ENCODE measurements at regions not wholly inside any gene's neighbourhood (a gene's known extent, or its start where the extent isn't known, plus 50 kb on each side); places are given as distances from the start of the nearest gene placed in this dataset.

DNA sequence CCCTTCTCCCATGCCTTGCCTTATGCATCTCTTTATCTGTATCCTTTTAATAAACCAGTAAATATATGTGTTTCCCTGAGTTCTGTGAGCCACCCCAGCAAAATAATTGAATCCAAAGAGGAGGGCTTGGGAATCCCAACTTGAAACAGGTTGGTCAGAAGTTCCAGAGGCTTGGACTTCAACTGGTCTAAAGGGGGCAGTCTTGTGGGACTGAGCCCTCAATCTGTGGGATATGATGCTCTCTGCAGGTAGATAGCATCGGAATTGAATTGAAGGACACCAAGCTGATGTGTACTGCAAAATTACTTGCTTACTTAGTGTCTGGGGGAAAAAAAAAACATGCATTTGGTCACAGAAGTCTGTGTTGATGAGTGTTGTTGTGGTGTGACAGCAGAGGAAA lies 1033.5 kb upstream of the TMEFF2 start:
- Mint-ChIP-seq H3K27me3 (ENCODE audit: low read depth in 3 of 3) (no peaks in the 10 kb centered on the region), H3K9me3 (peaks cover 0 to 3% (median 0%) of the 10 kb centered on the region in 7 donors), H3K4me3 (no peak overlapping the region), H3K36me3 (no peaks in the 10 kb centered on the region), H3K27ac (no peak overlapping the region), H3K4me1 (no peaks in the 10 kb centered on the region)
- no peak for DNase-seq
- H4K20me1 ChIP-seq (ENCODE audit: insufficient read depth, low read length) = no peaks in the 10 kb centered on the region
- intact Hi-C loops (cut with micrococcal nuclease) = no loop called here
- no peak overlapping the region for H3K4me3 ChIP-seq (replicated peaks in 1 of 3; ENCODE audit: low read depth in 2 of 3, low read length in 3 of 3)
- H3K9ac ChIP-seq (ENCODE audit: insufficient read depth, low read length, poor library complexity, severe bottlenecking) = no peak overlapping the region
- WGBS (ENCODE audit: insufficient coverage) = no CpG with 5 or more reads among the region's 1 CpG
- TF ChIP-seq, protein P1, sequence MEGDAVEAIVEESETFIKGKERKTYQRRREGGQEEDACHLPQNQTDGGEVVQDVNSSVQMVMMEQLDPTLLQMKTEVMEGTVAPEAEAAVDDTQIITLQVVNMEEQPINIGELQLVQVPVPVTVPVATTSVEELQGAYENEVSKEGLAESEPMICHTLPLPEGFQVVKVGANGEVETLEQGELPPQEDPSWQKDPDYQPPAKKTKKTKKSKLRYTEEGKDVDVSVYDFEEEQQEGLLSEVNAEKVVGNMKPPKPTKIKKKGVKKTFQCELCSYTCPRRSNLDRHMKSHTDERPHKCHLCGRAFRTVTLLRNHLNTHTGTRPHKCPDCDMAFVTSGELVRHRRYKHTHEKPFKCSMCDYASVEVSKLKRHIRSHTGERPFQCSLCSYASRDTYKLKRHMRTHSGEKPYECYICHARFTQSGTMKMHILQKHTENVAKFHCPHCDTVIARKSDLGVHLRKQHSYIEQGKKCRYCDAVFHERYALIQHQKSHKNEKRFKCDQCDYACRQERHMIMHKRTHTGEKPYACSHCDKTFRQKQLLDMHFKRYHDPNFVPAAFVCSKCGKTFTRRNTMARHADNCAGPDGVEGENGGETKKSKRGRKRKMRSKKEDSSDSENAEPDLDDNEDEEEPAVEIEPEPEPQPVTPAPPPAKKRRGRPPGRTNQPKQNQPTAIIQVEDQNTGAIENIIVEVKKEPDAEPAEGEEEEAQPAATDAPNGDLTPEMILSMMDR (IDR thresholded peaks at IDR 0.05) = no peak
- H2AFZ ChIP-seq (ENCODE audit: insufficient read depth, low read depth, low read length, poor library complexity, severe bottlenecking) = no peak overlapping the region
- H3K79me2 ChIP-seq (ENCODE audit: insufficient read depth, low read length) = no peaks in the 10 kb centered on the region
- no peak overlapping the region for H3K27ac ChIP-seq (ENCODE audit: low read depth in 1 of 2, low read length in 2 of 2)
- no peaks in the 10 kb centered on the region for H3K4me1 ChIP-seq (ENCODE audit: control insufficient read depth in 1 of 2, insufficient read depth in 2 of 2, low read length in 2 of 2)
- no peaks in the 10 kb centered on the region for H3K36me3 ChIP-seq (replicated peaks in 1 of 2; ENCODE audit: control insufficient read depth in 1 of 2, insufficient read depth in 2 of 2, low read length in 2 of 2)
- H3K4me2 ChIP-seq (replicated peaks; ENCODE audit: extremely low read depth, low read length, poor library complexity, severe bottlenecking) = no peak overlapping the region
- no peaks in the 10 kb centered on the region for H3K27me3 ChIP-seq (ENCODE audit: control insufficient read depth in 2 of 2, insufficient read depth in 2 of 2, low read length in 2 of 2)
- H3K9me3 ChIP-seq (replicated peaks in 1 of 2; ENCODE audit: control insufficient read depth in 1 of 2, insufficient read depth in 1 of 2, low read length in 2 of 2) = no peaks in the 10 kb centered on the region

DNA sequence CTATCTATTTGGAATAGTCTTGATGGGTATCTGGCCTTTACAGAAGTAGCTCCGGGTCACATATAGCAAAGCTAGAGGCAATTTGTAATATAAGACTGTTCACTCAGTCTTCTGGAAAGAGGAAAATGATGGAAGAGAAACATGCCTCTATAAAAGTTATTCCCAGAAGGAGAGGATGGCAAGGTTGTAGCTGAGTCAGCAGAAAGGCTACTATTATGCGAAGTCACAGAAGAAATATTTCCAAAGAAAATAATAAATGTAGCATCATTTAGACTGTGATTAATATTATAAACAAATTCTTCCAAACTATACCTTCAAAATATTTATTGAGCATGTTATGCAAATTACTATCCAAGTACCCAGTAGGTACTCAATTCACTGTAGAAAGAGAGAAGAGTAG lies 1027.7 kb upstream of the TMEFF2 start:
- no peaks in the 10 kb centered on the region for H3K36me3 ChIP-seq (replicated peaks in 1 of 2; ENCODE audit: control insufficient read depth in 1 of 2, insufficient read depth in 2 of 2, low read length in 2 of 2)

More for the DNA sequence above, 1027.7 kb upstream of the TMEFF2 start:
- no peaks in the 10 kb centered on the region for H3K79me2 ChIP-seq (ENCODE audit: insufficient read depth, low read length)
- Mint-ChIP-seq H3K4me1 (no peaks in the 10 kb centered on the region), H3K27me3 (ENCODE audit: low read depth in 3 of 3) (no peaks in the 10 kb centered on the region), H3K4me3 (no peak overlapping the region), H3K9me3 (peaks cover 0 to 3% (median 2%) of the 10 kb centered on the region in 7 donors), H3K27ac (no peak overlapping the region), H3K36me3 (no peaks in the 10 kb centered on the region)
- no peak overlapping the region for H3K4me2 ChIP-seq (replicated peaks; ENCODE audit: extremely low read depth, low read length, poor library complexity, severe bottlenecking)
- no peaks in the 10 kb centered on the region for H3K9me3 ChIP-seq (replicated peaks in 1 of 2; ENCODE audit: control insufficient read depth in 1 of 2, insufficient read depth in 1 of 2, low read length in 2 of 2)
- no peak overlapping the region for H3K27ac ChIP-seq (ENCODE audit: low read depth in 1 of 2, low read length in 2 of 2)
- no peak overlapping the region for H2AFZ ChIP-seq (ENCODE audit: insufficient read depth, low read depth, low read length, poor library complexity, severe bottlenecking)
- H3K27me3 ChIP-seq (ENCODE audit: control insufficient read depth in 2 of 2, insufficient read depth in 2 of 2, low read length in 2 of 2) = no peaks in the 10 kb centered on the region
- intact Hi-C loops (cut with micrococcal nuclease) = no loop called here
- no peak overlapping the region for H3K9ac ChIP-seq (ENCODE audit: insufficient read depth, low read length, poor library complexity, severe bottlenecking)
- H3K4me1 ChIP-seq (ENCODE audit: control insufficient read depth in 1 of 2, insufficient read depth in 2 of 2, low read length in 2 of 2) = no peaks in the 10 kb centered on the region
- TF ChIP-seq, protein P1 (IDR thresholded peaks at IDR 0.05) = no peak
- no peak overlapping the region for H3K4me3 ChIP-seq (replicated peaks in 1 of 3; ENCODE audit: low read depth in 2 of 3, low read length in 3 of 3)
- no peaks in the 10 kb centered on the region for H4K20me1 ChIP-seq (ENCODE audit: insufficient read depth, low read length)
- no CpG with 5 or more reads among the region's 2 CpGs for WGBS (ENCODE audit: insufficient coverage)
- DNase-seq = no peak

Measured in CD14-positive monocyte (primary cell).